Osteocyte (in vitro differentiated cells): ENCODE measurements at regions not wholly inside any gene's neighbourhood (a gene's known extent, or its start where the extent isn't known, plus 50 kb on each side); places are given as distances from the start of the nearest gene placed in this dataset.
A peak's percentile ranks its signal among the peaks of the same experiment; 100 is the strongest.

ENCODE experiments used
- DNase-seq: peaks from one replicate; pipeline ENCODE4 v3.0.0; 2021; ENCODE audit warnings: mixed read lengths; ENCODE audit not compliant: unreplicated experiment; ENCODE audit errors: extremely low spot score
- H3K27ac Mint-ChIP-seq: one replicate; pipeline ENCODE4 v1.8.0; 2021; ENCODE audit warnings: mild to moderate bottlenecking, mixed read lengths; ENCODE audit not compliant: unreplicated experiment
- H3K27me3 Mint-ChIP-seq: one replicate; pipeline ENCODE4 v1.8.0; 2021; ENCODE audit warnings: mixed read lengths; ENCODE audit not compliant: unreplicated experiment
- H3K36me3 Mint-ChIP-seq: one replicate; pipeline ENCODE4 v1.8.0; 2021; ENCODE audit warnings: mixed read lengths; ENCODE audit not compliant: unreplicated experiment
- H3K4me1 Mint-ChIP-seq: one replicate; pipeline ENCODE4 v1.8.0; 2021; ENCODE audit warnings: mixed read lengths; ENCODE audit not compliant: unreplicated experiment
- H3K4me3 Mint-ChIP-seq: one replicate; pipeline ENCODE4 v1.8.0; 2021; ENCODE audit warnings: mild to moderate bottlenecking, moderate library complexity, mixed read lengths; ENCODE audit not compliant: unreplicated experiment
- H3K9me3 Mint-ChIP-seq: one replicate; pipeline ENCODE4 v1.8.0; 2021; ENCODE audit warnings: mixed read lengths; ENCODE audit not compliant: unreplicated experiment
- TF ChIP-seq, protein P1 (sequence below): fragments of 200-600 bp; sonication (generic); IDR thresholded peaks from 2 replicates; pipeline ENCODE4 v1.5.0; 2021; ENCODE audit warnings: antibody characterized with exemption, mild to moderate bottlenecking, moderate library complexity

DNA sequence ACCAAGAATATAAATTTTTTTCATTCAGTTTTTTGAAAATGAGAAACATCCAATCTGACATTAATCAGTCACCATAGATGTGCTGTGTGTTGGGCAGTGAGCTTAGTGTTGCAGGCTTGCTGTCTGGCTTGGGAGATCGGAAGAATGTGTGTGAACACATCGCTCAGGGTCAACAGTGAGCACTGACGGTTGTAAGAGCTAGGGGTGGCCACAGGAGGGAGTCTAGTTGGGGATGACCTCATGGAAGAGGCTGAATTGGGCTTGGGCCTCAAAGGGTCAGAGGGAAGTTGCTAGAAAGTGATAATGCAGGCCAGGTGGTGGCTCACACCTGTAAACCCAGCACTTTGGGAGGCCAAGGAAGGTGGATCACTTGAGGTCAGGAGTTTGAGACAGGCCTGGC, 375.4 kb downstream of the DDX10 start:
- Mint-ChIP-seq H3K27me3 (peaks cover 2% of the 10 kb centered on the region), H3K36me3 (no peaks in the 10 kb centered on the region), H3K9me3 (peaks cover 3% of the 10 kb centered on the region), H3K4me3 (no peak overlapping the region), H3K4me1 (peaks cover 17% of the 10 kb centered on the region), H3K27ac (no peak overlapping the region)
- no peak for DNase-seq
- TF ChIP-seq, protein P1, sequence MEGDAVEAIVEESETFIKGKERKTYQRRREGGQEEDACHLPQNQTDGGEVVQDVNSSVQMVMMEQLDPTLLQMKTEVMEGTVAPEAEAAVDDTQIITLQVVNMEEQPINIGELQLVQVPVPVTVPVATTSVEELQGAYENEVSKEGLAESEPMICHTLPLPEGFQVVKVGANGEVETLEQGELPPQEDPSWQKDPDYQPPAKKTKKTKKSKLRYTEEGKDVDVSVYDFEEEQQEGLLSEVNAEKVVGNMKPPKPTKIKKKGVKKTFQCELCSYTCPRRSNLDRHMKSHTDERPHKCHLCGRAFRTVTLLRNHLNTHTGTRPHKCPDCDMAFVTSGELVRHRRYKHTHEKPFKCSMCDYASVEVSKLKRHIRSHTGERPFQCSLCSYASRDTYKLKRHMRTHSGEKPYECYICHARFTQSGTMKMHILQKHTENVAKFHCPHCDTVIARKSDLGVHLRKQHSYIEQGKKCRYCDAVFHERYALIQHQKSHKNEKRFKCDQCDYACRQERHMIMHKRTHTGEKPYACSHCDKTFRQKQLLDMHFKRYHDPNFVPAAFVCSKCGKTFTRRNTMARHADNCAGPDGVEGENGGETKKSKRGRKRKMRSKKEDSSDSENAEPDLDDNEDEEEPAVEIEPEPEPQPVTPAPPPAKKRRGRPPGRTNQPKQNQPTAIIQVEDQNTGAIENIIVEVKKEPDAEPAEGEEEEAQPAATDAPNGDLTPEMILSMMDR = peak; percentile 17

DNA sequence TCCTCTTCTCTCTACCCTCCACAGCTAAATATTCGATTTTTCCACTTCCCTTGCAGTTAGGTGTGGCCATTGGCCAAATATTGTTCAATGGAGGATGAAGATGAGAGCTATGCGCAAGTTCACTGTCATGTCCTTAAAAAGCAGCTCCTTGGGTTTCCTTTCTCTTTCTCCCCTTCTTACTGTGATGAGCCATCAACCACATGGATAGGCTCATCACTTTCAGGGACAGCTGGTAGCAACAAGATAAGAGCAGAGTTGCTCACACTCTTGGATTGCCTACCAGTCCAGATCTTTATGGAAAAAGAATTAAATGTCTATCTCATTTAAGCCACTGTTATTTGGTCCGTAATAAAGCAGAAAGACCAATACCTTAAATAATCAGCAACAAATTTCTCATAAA, 377.0 kb downstream of the DDX10 start:
- no peak overlapping the region for H3K27ac Mint-ChIP-seq
- peaks cover 3% of the 10 kb centered on the region for H3K9me3 Mint-ChIP-seq
- H3K27me3 Mint-ChIP-seq = peaks cover 2% of the 10 kb centered on the region
- H3K4me3 Mint-ChIP-seq = no peak overlapping the region
- TF ChIP-seq, protein P1 = no peak
- peaks cover 9% of the 10 kb centered on the region for H3K4me1 Mint-ChIP-seq
- H3K36me3 Mint-ChIP-seq = no peaks in the 10 kb centered on the region
- no peak for DNase-seq

DNA sequence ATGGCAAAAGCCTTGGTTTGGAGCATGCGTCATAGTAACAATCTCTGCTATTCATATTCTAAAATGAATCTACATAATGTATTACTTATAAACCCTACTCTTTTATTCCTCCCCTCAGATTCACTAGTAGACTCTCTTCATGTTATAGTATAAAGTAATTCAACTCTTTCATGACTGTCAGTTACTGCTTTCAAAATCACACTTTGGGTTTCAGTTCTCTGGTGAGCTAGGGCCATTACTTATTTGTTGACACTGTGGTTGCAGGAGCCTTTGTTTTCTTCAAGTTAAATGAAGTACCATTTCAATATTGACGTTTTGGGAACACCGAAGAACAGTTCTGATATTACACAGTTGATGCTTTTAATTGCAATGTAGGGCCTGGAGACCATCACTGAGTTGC, 378.4 kb downstream of the DDX10 start:
- H3K27me3 Mint-ChIP-seq = peaks cover 2% of the 10 kb centered on the region
- no peak overlapping the region for H3K27ac Mint-ChIP-seq
- TF ChIP-seq, protein P1 = no peak
- no peak for DNase-seq
- H3K36me3 Mint-ChIP-seq = no peaks in the 10 kb centered on the region
- peaks cover 3% of the 10 kb centered on the region for H3K9me3 Mint-ChIP-seq
- H3K4me3 Mint-ChIP-seq = no peak overlapping the region
- H3K4me1 Mint-ChIP-seq = peaks cover 12% of the 10 kb centered on the region

- Mint-ChIP-seq H3K4me3 (no peak overlapping the region), H3K9me3 (no peaks in the 10 kb centered on the region), H3K36me3 (no peaks in the 10 kb centered on the region), H3K27ac (no peak overlapping the region), H3K4me1 (peaks cover 13% of the 10 kb centered on the region), H3K27me3 (peaks cover 2% of the 10 kb centered on the region)
- no peak for DNase-seq
- TF ChIP-seq, protein P1 = no peak
Observed at GRCh38 chr11:109046284-109046992, 375.6 kb upstream of the C11orf87 start.

GRCh38 chr11:109048098-109048497, 373.9 kb upstream of the C11orf87 start:
- H3K4me3 Mint-ChIP-seq = no peak overlapping the region
- H3K36me3 Mint-ChIP-seq = no peaks in the 10 kb centered on the region
- no peak for DNase-seq
- no peak overlapping the region for H3K27ac Mint-ChIP-seq
- H3K27me3 Mint-ChIP-seq = peaks cover 2% of the 10 kb centered on the region
- TF ChIP-seq, protein P1 = no peak
- H3K9me3 Mint-ChIP-seq = no peaks in the 10 kb centered on the region
- peaks cover 13% of the 10 kb centered on the region for H3K4me1 Mint-ChIP-seq
